ENCODE measurements at regions not wholly inside any gene's neighbourhood (a gene's known extent, or its start where the extent isn't known, plus 50 kb on each side); places are given as distances from the start of the nearest gene placed in this dataset.

DNA sequence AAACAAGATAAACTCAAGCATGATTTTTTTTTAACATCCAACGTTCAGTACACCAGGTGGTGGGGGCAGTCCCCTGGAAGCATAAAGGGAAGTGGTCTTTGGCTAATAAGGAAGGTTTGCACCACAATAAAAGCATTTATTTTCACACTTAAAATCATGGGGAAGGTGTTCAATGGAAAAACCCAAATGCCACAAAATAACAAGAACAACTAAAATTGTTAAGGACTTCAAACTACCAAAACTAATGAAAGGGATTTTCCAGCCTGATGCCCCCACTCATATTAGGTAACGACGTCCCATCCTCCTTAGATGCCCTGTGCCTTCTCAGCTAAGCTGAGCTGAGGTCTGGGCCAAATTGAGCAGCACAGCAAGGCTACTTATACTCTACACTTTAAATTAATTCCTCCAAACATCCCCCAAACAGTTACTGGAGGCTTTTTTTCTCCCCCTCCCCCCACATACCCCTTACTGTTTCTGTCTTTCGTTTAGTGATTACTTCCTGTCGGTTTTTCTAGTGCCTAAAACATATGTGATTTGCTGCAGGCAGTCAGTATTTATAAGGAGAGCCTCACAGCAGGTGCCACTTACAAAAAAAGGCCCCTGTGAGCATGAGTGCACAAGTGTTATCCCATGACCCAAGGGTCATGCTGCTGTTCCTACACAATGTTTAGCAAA is 259.7 kb upstream of the ZNF608 start:
- H3K9me3 ChIP-seq (ENCODE audit: control insufficient read depth in 3 of 3, low read length in 3 of 3), result no peaks in the 10 kb centered on the region
- no peak overlapping the region for H3K4me3 ChIP-seq (ENCODE audit: low read length in 3 of 3)
- H3K9ac ChIP-seq (ENCODE audit: low read depth in 1 of 3, low read length in 3 of 3), result no peak overlapping the region
- H3K36me3 ChIP-seq (ENCODE audit: control insufficient read depth in 3 of 3, insufficient read depth in 3 of 3, low read length in 3 of 3), result no peaks in the 10 kb centered on the region
- H3K27ac ChIP-seq (ENCODE audit: low read depth, low read length), result no peak overlapping the region
- H3K27me3 ChIP-seq (ENCODE audit: control insufficient read depth in 3 of 3, insufficient read depth in 3 of 3, low read length in 3 of 3), result no peaks in the 10 kb centered on the region
- H3K4me1 ChIP-seq (ENCODE audit: control insufficient read depth in 3 of 3, insufficient read depth in 3 of 3, low read length in 3 of 3), result no peaks in the 10 kb centered on the region

DNA sequence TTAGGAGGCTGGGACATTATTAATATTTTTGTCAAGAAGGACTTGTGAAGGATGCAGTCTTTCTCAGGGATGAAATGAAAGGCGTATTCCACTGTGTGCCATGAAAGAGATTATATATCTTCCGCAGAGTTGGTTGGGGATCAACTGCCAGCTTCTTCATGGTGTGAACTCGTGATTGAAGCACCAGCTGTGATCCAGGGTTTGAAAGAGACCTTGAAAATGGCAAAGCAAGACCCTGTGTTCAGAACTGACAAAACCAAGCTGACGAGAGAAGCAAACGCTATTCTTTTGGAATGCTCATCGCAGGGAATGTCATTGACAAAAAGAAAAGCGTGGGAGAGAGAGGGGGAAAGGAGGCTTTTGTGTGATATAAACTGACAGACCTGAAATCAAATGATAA is 263.9 kb upstream of the ZNF608 start:
- Histone ChIP-seq H3K9ac (ENCODE audit: low read depth in 1 of 3, low read length in 3 of 3) (no peak overlapping the region), H3K36me3 (ENCODE audit: control insufficient read depth in 3 of 3, insufficient read depth in 3 of 3, low read length in 3 of 3) (no peaks in the 10 kb centered on the region), H3K27ac (ENCODE audit: low read depth, low read length) (no peak overlapping the region), H3K27me3 (ENCODE audit: control insufficient read depth in 3 of 3, insufficient read depth in 3 of 3, low read length in 3 of 3) (no peaks in the 10 kb centered on the region), H3K9me3 (ENCODE audit: control insufficient read depth in 3 of 3, low read length in 3 of 3) (no peaks in the 10 kb centered on the region), H3K4me3 (ENCODE audit: low read length in 3 of 3) (no peak overlapping the region), H3K4me1 (ENCODE audit: control insufficient read depth in 3 of 3, insufficient read depth in 3 of 3, low read length in 3 of 3) (peaks cover 0 to 3% (median 0%) of the 10 kb centered on the region in 3 donors)

DNA sequence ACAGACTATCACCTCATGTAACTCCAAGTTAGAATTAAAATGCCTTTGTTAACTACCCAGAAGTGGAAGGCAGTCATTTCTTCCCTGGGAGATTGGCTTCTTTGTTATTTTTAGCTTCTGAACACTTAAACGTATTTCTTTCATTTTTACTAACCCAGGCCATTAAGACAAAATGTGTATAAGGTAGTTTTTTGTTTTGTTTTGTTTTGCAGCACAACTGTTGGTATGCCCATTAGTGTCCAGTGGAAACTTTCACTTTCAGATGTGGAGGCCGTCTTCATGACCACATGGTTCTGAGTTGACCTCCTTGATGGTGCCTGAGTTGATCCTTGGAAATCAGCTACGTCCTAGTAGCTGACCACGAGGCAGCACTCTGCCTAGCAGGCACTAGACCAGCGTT is 264.6 kb upstream of the ZNF608 start:
- Histone ChIP-seq H3K4me1 (ENCODE audit: control insufficient read depth in 3 of 3, insufficient read depth in 3 of 3, low read length in 3 of 3) (peaks cover 0 to 3% (median 0%) of the 10 kb centered on the region in 3 donors), H3K27ac (ENCODE audit: low read depth, low read length) (no peak overlapping the region), H3K4me3 (ENCODE audit: low read length in 3 of 3) (no peak overlapping the region), H3K27me3 (ENCODE audit: control insufficient read depth in 3 of 3, insufficient read depth in 3 of 3, low read length in 3 of 3) (no peaks in the 10 kb centered on the region), H3K9ac (ENCODE audit: low read depth in 1 of 3, low read length in 3 of 3) (no peak overlapping the region), H3K9me3 (ENCODE audit: control insufficient read depth in 3 of 3, low read length in 3 of 3) (no peaks in the 10 kb centered on the region), H3K36me3 (ENCODE audit: control insufficient read depth in 3 of 3, insufficient read depth in 3 of 3, low read length in 3 of 3) (no peaks in the 10 kb centered on the region)

DNA sequence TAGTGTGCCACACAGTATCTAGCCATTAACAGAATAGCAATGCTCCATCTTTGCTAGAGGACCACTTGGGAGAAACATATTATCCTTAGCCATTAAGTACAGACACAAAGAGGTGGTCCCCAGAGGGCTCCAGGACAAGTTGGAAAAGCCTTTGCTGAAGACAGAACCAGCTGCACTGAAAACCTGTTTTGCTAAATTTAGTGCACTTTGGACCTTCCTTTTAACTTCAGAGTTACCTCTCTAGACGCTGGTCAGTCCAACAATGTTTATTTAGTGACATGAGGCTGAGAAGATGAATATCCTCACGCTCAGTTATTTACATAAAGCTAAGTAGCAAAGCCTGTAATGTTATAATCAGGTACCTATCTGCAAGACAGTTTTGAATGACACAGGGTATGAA is 265.0 kb upstream of the ZNF608 start:
- Histone ChIP-seq H3K9ac (ENCODE audit: low read depth in 1 of 3, low read length in 3 of 3) (no peak overlapping the region), H3K4me1 (ENCODE audit: control insufficient read depth in 3 of 3, insufficient read depth in 3 of 3, low read length in 3 of 3) (peaks cover 0 to 3% (median 0%) of the 10 kb centered on the region in 3 donors), H3K4me3 (ENCODE audit: low read length in 3 of 3) (no peak overlapping the region), H3K9me3 (ENCODE audit: control insufficient read depth in 3 of 3, low read length in 3 of 3) (no peaks in the 10 kb centered on the region), H3K27ac (ENCODE audit: low read depth, low read length) (no peak overlapping the region), H3K27me3 (ENCODE audit: control insufficient read depth in 3 of 3, insufficient read depth in 3 of 3, low read length in 3 of 3) (no peaks in the 10 kb centered on the region), H3K36me3 (ENCODE audit: control insufficient read depth in 3 of 3, insufficient read depth in 3 of 3, low read length in 3 of 3) (no peaks in the 10 kb centered on the region)

DNA sequence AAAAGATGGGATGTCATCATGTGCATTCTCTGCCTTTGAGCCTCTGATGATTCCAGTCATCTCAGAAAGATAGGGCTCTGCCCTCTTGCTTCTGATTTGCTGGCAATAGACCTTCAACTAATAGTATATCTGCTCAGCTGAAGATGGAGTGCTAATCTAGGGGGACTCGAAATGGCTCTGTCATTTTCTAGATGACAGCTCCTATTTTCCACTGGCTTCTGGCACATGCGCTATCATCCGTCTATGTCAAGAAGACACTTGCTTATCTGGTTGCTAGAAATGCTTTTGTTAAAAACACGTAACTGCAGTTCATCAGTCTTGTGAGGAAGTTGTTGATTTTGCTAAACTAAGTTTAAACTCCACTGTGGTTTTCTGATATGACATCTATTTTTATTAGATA is 265.5 kb upstream of the ZNF608 start:
- H3K27ac ChIP-seq (ENCODE audit: low read depth, low read length), result no peak overlapping the region
- H3K27me3 ChIP-seq (ENCODE audit: control insufficient read depth in 3 of 3, insufficient read depth in 3 of 3, low read length in 3 of 3), result no peaks in the 10 kb centered on the region

DNA sequence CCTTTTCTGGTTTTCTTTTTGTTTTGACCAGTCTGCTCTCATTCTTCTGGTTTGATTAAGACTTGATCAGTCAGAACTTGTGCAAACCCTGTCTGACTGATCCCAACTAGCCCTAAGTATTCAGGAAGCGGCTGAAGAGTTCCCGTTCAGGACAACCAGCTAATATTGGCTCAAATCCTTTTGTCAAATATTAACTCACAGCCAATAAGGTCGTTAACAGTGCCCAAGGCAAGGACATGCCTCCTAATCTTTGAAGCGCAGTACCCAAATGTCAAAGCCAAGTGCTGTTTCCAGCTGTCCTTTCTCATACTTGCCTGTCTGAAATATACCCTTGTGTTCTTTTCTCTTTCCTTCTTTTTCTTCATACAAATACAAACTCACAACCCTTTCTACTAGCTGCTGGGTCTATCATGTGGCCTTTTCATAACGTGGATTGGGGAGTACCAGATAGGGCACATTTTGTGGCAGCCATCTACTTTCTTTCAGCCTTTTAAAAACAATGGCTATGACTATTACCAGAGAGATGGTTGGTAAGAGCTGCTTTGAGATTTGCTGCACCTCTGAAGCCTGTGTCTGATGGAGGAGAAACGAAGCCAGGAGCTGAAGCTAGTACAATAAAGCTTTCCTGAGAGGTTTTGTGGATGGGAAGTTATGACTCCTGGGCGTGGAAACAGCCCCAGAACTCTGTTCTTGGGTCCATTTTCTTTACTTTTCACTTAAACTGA is 266.4 kb upstream of the ZNF608 start:
- Histone ChIP-seq H3K27me3 (ENCODE audit: control insufficient read depth in 3 of 3, insufficient read depth in 3 of 3, low read length in 3 of 3) (no peaks in the 10 kb centered on the region), H3K4me3 (ENCODE audit: low read length in 3 of 3) (no peak overlapping the region), H3K4me1 (ENCODE audit: control insufficient read depth in 3 of 3, insufficient read depth in 3 of 3, low read length in 3 of 3) (peaks cover 0 to 3% (median 0%) of the 10 kb centered on the region in 3 donors), H3K36me3 (ENCODE audit: control insufficient read depth in 3 of 3, insufficient read depth in 3 of 3, low read length in 3 of 3) (no peaks in the 10 kb centered on the region), H3K27ac (ENCODE audit: low read depth, low read length) (no peak overlapping the region), H3K9me3 (ENCODE audit: control insufficient read depth in 3 of 3, low read length in 3 of 3) (no peaks in the 10 kb centered on the region), H3K9ac (ENCODE audit: low read depth in 1 of 3, low read length in 3 of 3) (no peak overlapping the region)

More for the DNA sequence above, 265.5 kb upstream of the ZNF608 start:
- peaks cover 0 to 3% (median 0%) of the 10 kb centered on the region in 3 donors for H3K4me1 ChIP-seq (ENCODE audit: control insufficient read depth in 3 of 3, insufficient read depth in 3 of 3, low read length in 3 of 3)
- H3K9ac ChIP-seq (ENCODE audit: low read depth in 1 of 3, low read length in 3 of 3), result no peak overlapping the region
- no peaks in the 10 kb centered on the region for H3K9me3 ChIP-seq (ENCODE audit: control insufficient read depth in 3 of 3, low read length in 3 of 3)
- no peaks in the 10 kb centered on the region for H3K36me3 ChIP-seq (ENCODE audit: control insufficient read depth in 3 of 3, insufficient read depth in 3 of 3, low read length in 3 of 3)
- H3K4me3 ChIP-seq (ENCODE audit: low read length in 3 of 3), result no peak overlapping the region

DNA sequence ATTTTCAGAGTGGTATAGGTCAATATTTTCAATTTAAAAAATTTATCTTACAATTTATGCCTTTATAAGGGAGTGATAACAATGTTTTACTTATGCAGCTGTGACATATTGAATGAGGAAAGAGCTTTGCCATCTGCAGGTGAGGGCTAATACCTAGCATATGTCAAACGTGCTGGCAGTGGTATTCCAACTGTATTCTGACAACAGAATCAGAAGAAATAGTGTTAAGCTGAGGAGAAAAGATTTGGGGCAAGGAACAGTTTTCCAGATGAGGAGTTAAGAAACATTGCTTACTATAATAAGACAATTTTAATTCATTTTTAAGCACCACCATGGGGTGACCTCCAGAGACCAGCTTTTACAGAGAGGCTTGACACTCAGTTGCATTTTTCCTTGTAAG is 267.8 kb upstream of the ZNF608 start:
- Histone ChIP-seq H3K9me3 (ENCODE audit: control insufficient read depth in 3 of 3, low read length in 3 of 3) (no peaks in the 10 kb centered on the region), H3K4me1 (ENCODE audit: control insufficient read depth in 3 of 3, insufficient read depth in 3 of 3, low read length in 3 of 3) (peaks cover 0 to 3% (median 0%) of the 10 kb centered on the region in 3 donors), H3K27ac (ENCODE audit: low read depth, low read length) (no peak overlapping the region), H3K9ac (ENCODE audit: low read depth in 1 of 3, low read length in 3 of 3) (no peak overlapping the region), H3K27me3 (ENCODE audit: control insufficient read depth in 3 of 3, insufficient read depth in 3 of 3, low read length in 3 of 3) (no peaks in the 10 kb centered on the region), H3K36me3 (ENCODE audit: control insufficient read depth in 3 of 3, insufficient read depth in 3 of 3, low read length in 3 of 3) (no peaks in the 10 kb centered on the region), H3K4me3 (ENCODE audit: low read length in 3 of 3) (no peak overlapping the region)

DNA sequence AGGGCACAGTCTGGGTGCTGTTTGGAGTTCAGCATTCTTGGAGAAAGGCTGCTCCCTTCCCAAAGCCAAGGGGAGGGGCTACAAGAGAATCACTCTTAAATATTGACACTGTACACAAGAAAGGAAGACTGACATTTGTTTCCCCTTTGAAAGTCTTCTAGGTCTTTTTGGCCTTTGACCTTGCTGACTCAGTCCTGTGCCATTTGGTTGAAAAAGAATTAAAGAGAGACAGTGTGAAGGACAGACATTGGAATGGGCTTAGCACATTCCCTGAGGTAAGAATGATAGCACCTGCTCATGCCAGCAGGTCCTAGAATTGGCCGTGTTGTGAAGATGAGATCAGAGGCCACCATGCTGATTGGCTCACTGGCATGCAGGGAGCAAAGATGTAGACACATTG is 271.4 kb upstream of the ZNF608 start:
- H3K27me3 ChIP-seq (ENCODE audit: control insufficient read depth in 3 of 3, insufficient read depth in 3 of 3, low read length in 3 of 3), result no peaks in the 10 kb centered on the region
- no peaks in the 10 kb centered on the region for H3K9me3 ChIP-seq (ENCODE audit: control insufficient read depth in 3 of 3, low read length in 3 of 3)
- no peak overlapping the region for H3K9ac ChIP-seq (ENCODE audit: low read depth in 1 of 3, low read length in 3 of 3)
- no peak overlapping the region for H3K27ac ChIP-seq (ENCODE audit: low read depth, low read length)
- no peaks in the 10 kb centered on the region for H3K36me3 ChIP-seq (ENCODE audit: control insufficient read depth in 3 of 3, insufficient read depth in 3 of 3, low read length in 3 of 3)
- H3K4me3 ChIP-seq (ENCODE audit: low read length in 3 of 3), result no peak overlapping the region
- H3K4me1 ChIP-seq (ENCODE audit: control insufficient read depth in 3 of 3, insufficient read depth in 3 of 3, low read length in 3 of 3), result no peaks in the 10 kb centered on the region

DNA sequence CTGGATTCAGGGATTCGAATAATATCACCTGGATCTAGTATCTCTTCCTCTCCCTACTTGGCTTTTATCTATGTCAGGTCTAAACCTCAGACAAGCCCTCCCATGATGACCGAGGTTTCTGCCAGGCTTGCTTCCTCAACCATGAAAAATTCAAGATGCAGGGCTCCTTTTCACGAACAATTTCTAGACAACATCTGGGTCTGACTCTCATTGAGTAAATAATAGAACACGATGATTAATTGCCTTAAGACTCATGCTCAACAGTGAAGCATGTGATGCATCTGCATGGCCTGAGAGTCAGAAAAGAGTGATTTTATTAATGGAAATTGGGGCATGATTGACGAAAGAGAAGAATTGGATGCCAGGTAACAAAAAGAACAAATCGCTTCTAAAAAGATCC is 277.2 kb upstream of the ZNF608 start:
- Histone ChIP-seq H3K9me3 (ENCODE audit: control insufficient read depth in 3 of 3, low read length in 3 of 3) (no peaks in the 10 kb centered on the region), H3K4me3 (ENCODE audit: low read length in 3 of 3) (no peak overlapping the region), H3K9ac (ENCODE audit: low read depth in 1 of 3, low read length in 3 of 3) (no peak overlapping the region), H3K4me1 (ENCODE audit: control insufficient read depth in 3 of 3, insufficient read depth in 3 of 3, low read length in 3 of 3) (no peaks in the 10 kb centered on the region), H3K27me3 (ENCODE audit: control insufficient read depth in 3 of 3, insufficient read depth in 3 of 3, low read length in 3 of 3) (no peaks in the 10 kb centered on the region), H3K36me3 (ENCODE audit: control insufficient read depth in 3 of 3, insufficient read depth in 3 of 3, low read length in 3 of 3) (no peaks in the 10 kb centered on the region), H3K27ac (ENCODE audit: low read depth, low read length) (no peak overlapping the region)

DNA sequence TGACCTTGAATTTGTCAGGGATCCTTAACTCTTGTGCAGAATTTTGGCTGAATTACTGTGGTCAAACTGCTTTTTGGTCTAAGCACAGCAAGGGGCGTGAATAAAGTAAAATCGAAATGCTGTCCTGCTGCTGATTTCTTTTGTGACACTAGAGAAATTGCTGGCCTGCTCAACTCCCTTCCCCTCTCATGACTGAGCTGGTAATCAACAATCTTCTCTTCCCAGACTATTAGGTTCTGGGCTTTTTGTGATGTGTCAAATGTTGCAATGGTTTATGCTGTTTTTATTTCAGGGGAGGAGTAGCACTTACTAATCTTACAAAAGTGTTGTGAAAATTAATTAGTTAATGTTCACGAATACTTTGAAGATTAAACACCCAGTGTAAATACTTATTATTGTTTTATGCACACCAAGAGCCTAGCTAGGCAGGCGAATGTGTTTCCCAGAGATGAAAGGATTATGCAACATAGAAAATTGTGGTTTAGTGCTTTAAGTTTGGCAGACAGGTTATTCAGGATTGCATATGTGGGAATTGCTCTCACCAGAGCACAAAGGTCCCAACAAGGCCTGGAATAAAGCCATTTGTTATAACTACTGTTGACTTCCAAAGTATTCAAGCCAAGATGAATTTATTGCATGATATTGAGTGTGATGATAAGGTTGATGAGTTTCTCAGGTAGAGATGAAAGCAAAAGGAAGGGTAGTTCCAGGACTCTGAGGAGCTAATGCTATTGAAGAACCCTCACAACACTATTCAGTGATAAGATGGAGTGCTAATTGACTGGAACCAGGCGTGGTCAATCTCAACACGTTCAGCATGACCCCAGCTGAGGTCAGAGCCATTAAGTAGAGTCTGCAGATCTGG is 280.7 kb upstream of the ZNF608 start:
- no peaks in the 10 kb centered on the region for H3K9me3 ChIP-seq (ENCODE audit: control insufficient read depth in 3 of 3, low read length in 3 of 3)
- H3K4me1 ChIP-seq (ENCODE audit: control insufficient read depth in 3 of 3, insufficient read depth in 3 of 3, low read length in 3 of 3), result no peaks in the 10 kb centered on the region
- H3K4me3 ChIP-seq (ENCODE audit: low read length in 3 of 3), result no peak overlapping the region
- H3K27me3 ChIP-seq (ENCODE audit: control insufficient read depth in 3 of 3, insufficient read depth in 3 of 3, low read length in 3 of 3), result no peaks in the 10 kb centered on the region
- no peak overlapping the region for H3K27ac ChIP-seq (ENCODE audit: low read depth, low read length)
- H3K9ac ChIP-seq (ENCODE audit: low read depth in 1 of 3, low read length in 3 of 3), result no peak overlapping the region
- no peaks in the 10 kb centered on the region for H3K36me3 ChIP-seq (ENCODE audit: control insufficient read depth in 3 of 3, insufficient read depth in 3 of 3, low read length in 3 of 3)
